C1 segment of cervical spinal cord (tissue), 14 donors: ENCODE measurements at regions not wholly inside any gene's neighbourhood (a gene's known extent, or its start where the extent isn't known, plus 50 kb on each side); places are given as distances from the start of the nearest gene placed in this dataset.
A peak's percentile ranks its signal among the peaks of the same experiment; 100 is the strongest.

Experiments
- DNase-seq, 14 donors: peaks; one replicate each; lab custom pipeline; 2025; lab: John Stamatoyannopoulos, UW

DNA sequence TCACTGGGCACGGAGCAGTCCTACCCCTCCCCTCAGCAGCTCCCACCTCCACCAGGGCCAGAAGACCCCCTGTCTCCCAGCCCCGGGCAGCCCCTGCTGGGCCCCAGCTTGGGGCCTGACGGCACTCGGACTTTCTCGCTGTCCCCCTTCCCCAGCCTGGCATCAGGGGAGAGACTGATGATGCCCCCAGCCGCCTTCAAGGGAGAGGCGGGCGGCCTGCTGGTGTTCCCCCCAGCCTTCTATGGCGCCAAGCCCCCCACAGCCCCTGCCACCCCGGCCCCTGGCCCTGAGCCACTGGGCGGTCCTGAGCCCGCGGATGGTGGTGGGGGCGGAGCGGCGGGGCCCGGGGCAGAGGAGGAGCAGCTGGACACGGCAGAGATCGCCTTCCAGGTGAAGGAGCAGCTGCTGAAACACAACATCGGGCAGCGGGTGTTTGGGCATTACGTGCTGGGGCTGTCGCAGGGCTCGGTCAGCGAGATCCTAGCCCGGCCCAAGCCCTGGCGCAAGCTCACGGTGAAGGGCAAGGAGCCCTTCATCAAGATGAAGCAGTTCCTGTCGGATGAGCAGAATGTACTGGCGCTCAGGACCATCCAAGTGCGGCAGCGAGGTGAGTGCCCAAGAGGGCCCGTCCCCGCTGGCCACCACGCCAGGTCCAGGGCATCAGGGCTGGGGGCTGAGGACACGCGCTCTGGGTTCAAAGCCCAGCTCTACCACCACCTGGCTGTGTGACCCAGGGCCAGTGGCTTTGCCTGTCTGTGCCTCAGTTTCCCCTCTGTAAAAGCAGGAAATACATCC is 58.6 kb downstream of the PHETA1 start:
- DNase-seq: no peak

DNA sequence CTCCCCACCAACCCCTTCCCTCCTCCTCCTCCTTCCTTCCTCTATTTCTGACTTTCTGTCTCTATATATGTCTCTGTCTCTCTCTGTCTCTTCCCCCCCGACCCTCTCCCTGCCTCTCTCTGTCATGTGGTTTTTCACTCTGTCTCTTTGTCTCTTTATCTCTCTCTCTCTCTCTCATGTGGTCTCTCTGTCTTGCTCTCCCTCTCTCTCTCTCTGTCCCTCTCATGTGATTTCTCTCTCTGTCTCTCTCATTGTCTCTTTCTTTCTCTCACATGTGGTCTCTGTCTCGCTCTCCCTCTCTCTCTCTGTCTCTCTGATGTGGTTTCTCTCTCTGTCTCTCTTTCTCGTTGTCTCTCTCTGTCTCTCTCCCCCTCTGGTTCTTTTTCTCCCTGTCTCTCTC is 59.3 kb downstream of the PHETA1 start:
- DNase-seq: no peak

DNA sequence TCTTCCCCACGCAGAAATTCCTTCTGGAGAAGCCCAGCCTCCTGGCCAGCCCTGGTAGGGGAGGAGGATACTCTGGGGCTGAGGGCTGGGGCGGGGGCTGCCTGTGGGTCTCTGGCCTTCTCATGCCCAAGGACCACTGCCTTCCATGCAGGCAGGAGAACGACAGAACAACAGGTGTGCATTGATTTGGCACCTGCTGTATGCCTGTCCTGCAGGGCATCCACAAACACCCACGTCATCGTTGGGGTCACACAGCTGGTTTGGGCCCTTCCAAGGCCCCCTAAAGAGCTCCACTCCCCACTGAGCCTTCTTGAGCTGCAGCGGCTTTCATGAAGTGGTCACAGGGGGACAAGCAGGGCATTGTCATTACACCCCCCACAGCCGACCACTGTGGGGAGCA is 60.4 kb downstream of the PHETA1 start:
- DNase-seq: no peak

GRCh38 chr12:111304642-111305071 is 64.2 kb downstream of the PHETA1 start:
- no peak for DNase-seq

GRCh38 chr12:111303531-111303930 is 65.4 kb downstream of the PHETA1 start:
- no peak for DNase-seq

GRCh38 chr12:111298582-111299436 is 70.1 kb downstream of the PHETA1 start:
- peak in 7 of 14 donors; percentile 1 to 30 (median 6) for DNase-seq

GRCh38 chr12:111297703-111298426 is 71.0 kb downstream of the PHETA1 start:
- no peak for DNase-seq

DNA sequence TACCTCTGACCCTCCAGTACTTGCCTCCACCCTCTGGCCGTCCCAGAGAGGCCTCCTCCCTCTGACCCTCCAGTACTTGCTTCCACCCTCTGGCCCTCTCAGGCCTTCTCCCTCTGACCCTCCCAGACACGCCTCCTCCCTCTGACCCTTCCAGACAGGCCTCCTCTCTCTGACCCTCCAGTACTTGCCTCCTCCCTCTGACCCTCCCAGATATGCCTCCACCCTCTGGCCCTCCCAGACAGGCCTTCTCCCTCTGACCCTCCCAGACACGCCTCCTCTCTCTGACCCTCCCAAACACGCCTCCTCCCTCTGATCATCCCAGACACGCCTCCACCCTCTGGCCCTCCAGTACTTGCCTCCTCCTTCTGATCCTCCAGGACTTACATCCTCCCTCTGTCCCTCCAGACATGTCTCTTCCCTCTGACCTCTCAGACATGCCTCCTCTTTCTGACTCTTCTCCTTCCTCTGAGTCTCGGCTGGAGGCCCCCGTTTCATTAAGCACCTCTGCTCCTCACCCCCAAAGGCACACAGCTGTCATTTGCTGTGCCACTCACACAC is 71.9 kb downstream of the PHETA1 start:
- no peak for DNase-seq

GRCh38 chr12:111295176-111295575 is 73.7 kb downstream of the PHETA1 start:
- no peak for DNase-seq

- no peak for DNase-seq
These were observed 75.5 kb downstream of the PHETA1 start for GRCh38 chr12:111293266-111294009.

GRCh38 chr12:111291357-111291756 is 77.5 kb downstream of the PHETA1 start:
- DNase-seq: no peak

DNA sequence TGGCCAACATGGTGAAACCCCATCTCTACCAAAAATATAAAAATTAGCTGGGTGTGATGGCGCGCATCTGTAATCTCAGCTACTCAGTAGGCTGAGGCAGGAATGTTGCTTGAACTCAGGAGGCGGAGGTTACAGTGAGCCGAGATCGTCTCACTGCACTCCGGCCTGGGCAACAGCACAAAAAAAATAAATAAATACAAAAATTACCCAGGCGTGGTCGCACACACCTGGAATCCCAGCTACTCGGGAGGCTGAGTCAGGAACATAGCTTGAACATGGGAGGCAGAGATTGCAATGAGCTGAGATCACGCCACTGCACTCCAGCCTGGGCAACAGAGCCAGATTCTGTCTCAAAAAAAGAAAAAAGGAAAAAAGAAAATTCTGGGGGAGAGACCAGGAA is 80.1 kb downstream of the PHETA1 start:
- no peak for DNase-seq

- DNase-seq: no peak
These were observed 81.6 kb downstream of the PHETA1 start for GRCh38 chr12:111287125-111287900.

DNA sequence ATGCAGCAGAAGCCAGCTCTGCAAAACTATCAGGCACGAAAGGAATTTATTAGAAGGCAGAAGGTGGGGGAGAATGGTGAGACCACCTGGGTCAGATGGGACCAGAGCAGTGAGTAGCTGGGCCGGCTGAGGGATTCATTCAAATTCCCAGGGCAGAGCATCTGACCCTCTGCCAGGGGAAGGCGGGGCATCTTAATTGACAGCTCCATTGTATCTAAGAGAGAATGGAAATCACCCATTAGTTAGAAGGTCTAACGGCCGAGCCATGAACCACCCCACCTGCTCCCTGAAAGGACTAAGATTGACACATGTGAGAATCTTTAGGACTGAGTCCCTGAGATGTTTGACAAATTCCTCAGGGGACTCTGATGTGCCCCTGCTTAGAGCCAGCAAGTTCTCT is 83.7 kb downstream of the PHETA1 start:
- no peak for DNase-seq

- DNase-seq: no peak
These were observed 84.2 kb downstream of the PHETA1 start for GRCh38 chr12:111284709-111285108.

GRCh38 chr12:111283966-111284365 is 84.9 kb downstream of the PHETA1 start:
- no peak for DNase-seq

DNA sequence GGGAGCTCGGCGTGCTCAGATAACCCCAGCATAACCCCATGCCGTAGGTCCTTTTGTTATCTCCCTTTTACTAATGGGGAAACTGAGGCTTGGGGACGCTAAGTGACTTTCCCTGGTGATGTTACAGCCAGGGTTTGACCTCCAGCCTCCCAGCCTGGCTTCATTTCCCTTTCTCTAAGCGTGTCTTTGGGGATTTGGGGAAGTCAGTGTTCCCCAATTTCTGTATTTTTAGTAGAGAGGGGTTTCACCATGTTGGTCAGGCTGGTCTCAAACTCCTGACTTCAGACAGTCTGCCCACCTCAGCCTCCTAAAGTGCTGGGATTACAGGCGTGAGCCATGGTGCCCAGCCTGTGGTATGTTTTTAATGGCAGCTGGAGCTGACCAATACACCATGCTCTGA is 85.4 kb downstream of the PHETA1 start:
- no peak for DNase-seq

- DNase-seq: no peak
These were observed 91.3 kb downstream of the PHETA1 start for GRCh38 chr12:111277570-111277969.

DNA sequence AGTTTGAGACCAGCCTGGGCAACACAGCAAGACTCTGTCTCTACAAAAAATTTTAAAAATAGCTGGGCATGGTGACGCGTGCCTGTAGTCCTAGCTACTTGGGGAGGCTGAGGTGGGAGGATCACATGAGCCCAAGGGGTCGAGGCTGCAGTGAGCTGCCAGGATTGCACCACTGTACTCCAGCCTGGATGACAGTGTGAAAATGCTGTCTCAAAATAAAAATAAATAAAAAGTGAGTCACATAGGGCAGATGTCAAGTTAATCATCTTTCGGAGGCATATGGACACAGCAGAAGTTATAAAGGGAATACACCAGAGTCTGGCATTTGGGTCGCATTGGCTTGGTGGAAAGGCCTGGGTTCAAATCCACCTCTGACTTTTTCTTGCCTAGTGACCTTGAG is 92.7 kb downstream of the PHETA1 start:
- DNase-seq: no peak

DNA sequence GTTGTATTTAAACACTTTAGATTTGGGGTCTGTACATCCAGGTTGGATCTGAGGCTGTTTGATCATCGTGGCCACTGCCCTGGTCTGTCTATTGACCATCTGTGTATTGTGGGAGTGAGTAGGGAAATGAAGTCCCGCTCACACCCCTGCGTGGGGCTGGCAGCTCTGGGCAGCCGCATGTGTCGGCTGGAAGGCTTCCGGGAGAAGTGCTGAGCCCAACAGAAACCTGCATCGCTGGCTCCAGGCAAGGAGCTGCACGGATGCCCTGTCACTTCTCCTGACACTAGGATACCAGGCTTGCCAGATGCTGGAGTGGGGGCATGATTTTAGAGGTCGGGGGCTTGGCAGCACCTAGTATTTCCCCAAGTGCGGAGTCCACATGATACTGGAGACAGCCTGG is 93.6 kb downstream of the PHETA1 start:
- DNase-seq: no peak
